Uterus (tissue), 3 donors: ENCODE measurements at regions not wholly inside any gene's neighbourhood (a gene's known extent, or its start where the extent isn't known, plus 50 kb on each side); places are given as distances from the start of the nearest gene placed in this dataset.

Source experiments
- DNase-seq, 2 donors: peaks; one replicate each; pipeline ENCODE4 v3.0.0-alpha.2; 2019 to 2020
- H3K27ac ChIP-seq, 2 donors: fragments of 200-600 bp; sonication (generic); 1 replicate in 1 of 2; 2 replicates in 1 of 2; pipeline ENCODE4 v1.5.1; 2016 to 2018
- H3K27me3 ChIP-seq, 2 donors: fragments of 200-600 bp; sonication (generic); one replicate each; pipeline ENCODE4 v1.5.1; 2018 to 2019; ENCODE audit warnings: control low read depth in 1 of 2
- H3K36me3 ChIP-seq, 2 donors: fragments of 200-600 bp; sonication (generic); one replicate each; pipeline ENCODE4 v1.5.1; 2019; ENCODE audit warnings: control low read depth in 1 of 2
- H3K4me1 ChIP-seq, 2 donors: fragments of 200-600 bp; sonication (generic); one replicate each; pipeline ENCODE4 v1.5.1; 2018 to 2019; ENCODE audit warnings: control low read depth in 1 of 2
- H3K4me3 ChIP-seq, 2 donors: fragments of 200-600 bp; sonication (generic); 1 replicate in 1 of 2; 2 replicates in 1 of 2; pipeline ENCODE4 v1.5.1; 2018 to 2019; ENCODE audit warnings: mild to moderate bottlenecking in 1 of 2
- H3K9me3 ChIP-seq, 2 donors: fragments of 200-600 bp; sonication (generic); one replicate each; pipeline ENCODE4 v1.5.1; 2019; ENCODE audit warnings: control low read depth in 1 of 2
- POLR2A ChIP-seq, 2 donors: fragments of 450-650 bp; IDR thresholded peaks; one replicate each; pipeline ENCODE4 v1.6.1; 2016; ENCODE audit warnings: antibody characterized with exemption in 2 of 2, mild to moderate bottlenecking in 1 of 2, moderate library complexity in 1 of 2
- intact Hi-C: fragments of 100-400 bp; cut with DNase I; formaldehyde crosslinking; loops from one replicate; pipeline ENCODE4 v1.15.1; 2023; ENCODE audit warnings: low total_unique reads
- TF ChIP-seq, protein P1 (sequence below), 4 experiments: fragments of 200-600 bp in 2 of 4; fragments of 450-650 bp in 2 of 4; sonication (generic) in 2 of 4; IDR thresholded peaks; one replicate each; pipeline ENCODE4 v1.5.1; 2016 to 2019; ENCODE audit warnings: antibody characterized with exemption in 4 of 4, mild to moderate bottlenecking in 2 of 4, moderate library complexity in 1 of 4
- donor health status: DM: yes; HTN: yes; CAD: no.

DNA sequence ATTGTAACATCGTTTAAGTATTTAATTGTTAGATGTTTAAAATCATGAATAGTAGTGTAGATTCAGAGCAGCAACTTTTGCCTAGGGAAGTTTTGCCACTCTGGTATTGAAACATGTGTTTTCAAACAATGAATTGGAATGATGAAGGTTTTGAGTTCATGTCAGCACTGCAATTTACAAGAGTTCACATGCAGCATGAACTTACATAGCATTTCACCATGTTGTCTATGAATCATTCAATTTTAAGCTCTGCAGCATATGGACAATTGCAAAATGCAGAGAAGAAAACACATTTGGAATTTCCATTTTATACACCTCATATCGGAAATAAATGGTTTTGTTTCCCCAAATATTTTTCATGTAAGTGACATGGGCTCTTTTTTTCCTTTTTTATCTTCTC, 170.7 kb upstream of the CDKN3 start:
- no peak for DNase-seq
- H3K4me3 ChIP-seq = no peak overlapping the region

DNA sequence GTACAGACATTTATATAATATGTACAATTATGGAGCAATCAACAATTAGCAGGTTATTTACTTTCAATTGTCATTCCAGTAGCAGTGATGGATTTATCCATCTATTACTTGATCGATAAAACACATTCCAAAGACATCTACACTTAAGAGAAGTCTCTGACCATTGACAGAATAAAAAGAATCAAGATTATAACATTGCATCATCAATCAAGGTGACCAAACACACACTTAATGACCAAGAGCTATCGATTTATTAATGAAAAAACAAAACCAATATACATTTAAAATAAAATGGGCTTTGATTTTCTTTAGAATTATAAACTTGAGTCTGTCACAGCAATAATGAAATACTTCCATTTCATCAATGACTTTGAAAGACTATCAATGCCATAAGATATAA, 170.2 kb upstream of the CDKN3 start:
- H3K4me1 ChIP-seq = no peaks in the 10 kb centered on the region
- H3K36me3 ChIP-seq = no peaks in the 10 kb centered on the region
- intact Hi-C loops = no loop called here
- H3K27ac ChIP-seq = no peak overlapping the region
- H3K9me3 ChIP-seq = no peaks in the 10 kb centered on the region
- no peaks in the 10 kb centered on the region for H3K27me3 ChIP-seq
- DNase-seq = no peak
- no peak overlapping the region for H3K4me3 ChIP-seq
- no peak for TF ChIP-seq POLR2A (IDR thresholded peaks at IDR 0.05)
- TF ChIP-seq, protein P1, sequence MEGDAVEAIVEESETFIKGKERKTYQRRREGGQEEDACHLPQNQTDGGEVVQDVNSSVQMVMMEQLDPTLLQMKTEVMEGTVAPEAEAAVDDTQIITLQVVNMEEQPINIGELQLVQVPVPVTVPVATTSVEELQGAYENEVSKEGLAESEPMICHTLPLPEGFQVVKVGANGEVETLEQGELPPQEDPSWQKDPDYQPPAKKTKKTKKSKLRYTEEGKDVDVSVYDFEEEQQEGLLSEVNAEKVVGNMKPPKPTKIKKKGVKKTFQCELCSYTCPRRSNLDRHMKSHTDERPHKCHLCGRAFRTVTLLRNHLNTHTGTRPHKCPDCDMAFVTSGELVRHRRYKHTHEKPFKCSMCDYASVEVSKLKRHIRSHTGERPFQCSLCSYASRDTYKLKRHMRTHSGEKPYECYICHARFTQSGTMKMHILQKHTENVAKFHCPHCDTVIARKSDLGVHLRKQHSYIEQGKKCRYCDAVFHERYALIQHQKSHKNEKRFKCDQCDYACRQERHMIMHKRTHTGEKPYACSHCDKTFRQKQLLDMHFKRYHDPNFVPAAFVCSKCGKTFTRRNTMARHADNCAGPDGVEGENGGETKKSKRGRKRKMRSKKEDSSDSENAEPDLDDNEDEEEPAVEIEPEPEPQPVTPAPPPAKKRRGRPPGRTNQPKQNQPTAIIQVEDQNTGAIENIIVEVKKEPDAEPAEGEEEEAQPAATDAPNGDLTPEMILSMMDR (IDR thresholded peaks at IDR 0.05) = no peak

More for the DNA sequence above, 170.7 kb upstream of the CDKN3 start:
- Histone ChIP-seq H3K4me1 (no peaks in the 10 kb centered on the region), H3K9me3 (no peaks in the 10 kb centered on the region), H3K27me3 (no peaks in the 10 kb centered on the region), H3K36me3 (no peaks in the 10 kb centered on the region), H3K27ac (no peak overlapping the region)
- intact Hi-C loops = no loop called here
- TF ChIP-seq, protein P1 (IDR thresholded peaks at IDR 0.05) = no peak
- no peak for TF ChIP-seq POLR2A (IDR thresholded peaks at IDR 0.05)

DNA sequence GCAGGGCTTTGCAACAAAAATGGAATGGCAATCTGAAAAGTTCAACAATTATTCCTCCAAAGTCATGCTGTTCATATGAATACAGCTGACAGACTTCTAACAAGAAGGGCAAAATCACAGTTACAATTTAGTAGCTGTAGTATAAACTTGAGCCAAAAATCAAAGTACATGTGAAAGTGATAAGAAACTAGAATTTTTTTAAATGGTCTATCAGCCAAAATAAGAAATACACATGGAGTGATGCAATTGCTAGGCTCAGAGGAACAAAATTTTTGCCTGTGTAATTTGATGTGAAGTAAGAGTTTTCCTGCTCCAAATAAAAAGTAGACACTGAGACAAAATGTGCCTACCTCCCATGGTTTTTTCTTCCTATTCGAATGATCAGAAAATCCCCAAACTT, 167.7 kb upstream of the CDKN3 start:
- Histone ChIP-seq H3K27ac (no peak overlapping the region), H3K9me3 (no peaks in the 10 kb centered on the region), H3K36me3 (no peaks in the 10 kb centered on the region), H3K27me3 (no peaks in the 10 kb centered on the region), H3K4me3 (no peak overlapping the region), H3K4me1 (no peaks in the 10 kb centered on the region)
- intact Hi-C loops = no loop called here
- no peak for DNase-seq
- TF ChIP-seq, protein P1 (IDR thresholded peaks at IDR 0.05) = no peak
- no peak for TF ChIP-seq POLR2A (IDR thresholded peaks at IDR 0.05)

DNA sequence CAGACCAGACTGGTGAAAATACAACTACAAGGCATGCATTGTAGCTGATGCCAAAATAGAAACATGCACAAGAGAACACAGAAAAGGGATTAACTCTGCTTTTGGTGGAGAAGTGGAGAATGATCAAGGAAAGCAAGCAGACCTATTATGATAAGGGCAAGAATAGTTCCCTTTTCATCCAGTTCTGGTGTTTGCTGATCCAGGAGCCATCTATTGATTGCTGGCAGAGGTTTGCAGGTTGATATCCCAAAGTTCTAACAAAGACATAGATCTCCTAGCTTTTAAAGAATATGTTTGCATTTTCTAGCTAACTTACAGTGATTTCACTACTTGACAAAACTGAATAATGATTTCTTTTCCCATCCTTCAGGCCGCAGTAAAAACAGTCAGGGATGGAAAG, 166.2 kb upstream of the CDKN3 start:
- Histone ChIP-seq H3K27me3 (no peaks in the 10 kb centered on the region), H3K9me3 (no peaks in the 10 kb centered on the region), H3K4me3 (no peak overlapping the region), H3K27ac (no peak overlapping the region), H3K36me3 (no peaks in the 10 kb centered on the region), H3K4me1 (no peaks in the 10 kb centered on the region)
- no peak for DNase-seq
- TF ChIP-seq, protein P1 (IDR thresholded peaks at IDR 0.05) = no peak
- TF ChIP-seq POLR2A (IDR thresholded peaks at IDR 0.05) = no peak
- intact Hi-C loops = no loop called here

DNA sequence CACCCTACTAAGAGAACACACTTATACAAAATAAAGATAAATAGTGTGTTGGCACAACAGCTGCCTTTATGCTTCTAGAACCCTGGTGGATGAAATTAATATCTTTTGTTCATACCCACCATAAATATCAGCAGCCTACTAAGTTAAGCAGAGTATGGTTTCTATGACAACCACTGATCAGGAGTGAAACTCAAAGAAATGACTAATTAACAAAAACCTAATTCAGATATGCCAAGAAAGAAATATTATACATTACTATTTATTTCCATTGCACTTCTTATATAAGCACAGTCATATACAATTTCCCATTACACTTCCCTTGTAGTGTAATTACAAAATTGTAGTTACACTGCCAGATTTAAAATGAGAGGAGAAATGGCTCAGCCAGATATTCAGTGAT, 164.1 kb upstream of the CDKN3 start:
- no peak for DNase-seq
- intact Hi-C loops = no loop called here

More for the DNA sequence above, 164.1 kb upstream of the CDKN3 start:
- no peak overlapping the region for H3K27ac ChIP-seq
- no peak overlapping the region for H3K4me3 ChIP-seq
- TF ChIP-seq, protein P1 (IDR thresholded peaks at IDR 0.05) = no peak
- TF ChIP-seq POLR2A (IDR thresholded peaks at IDR 0.05) = no peak
- H3K36me3 ChIP-seq = no peaks in the 10 kb centered on the region
- H3K4me1 ChIP-seq = no peaks in the 10 kb centered on the region
- no peaks in the 10 kb centered on the region for H3K9me3 ChIP-seq
- no peaks in the 10 kb centered on the region for H3K27me3 ChIP-seq
